ENCODE measurements at regions not wholly inside any gene's neighbourhood (a gene's known extent, or its start where the extent isn't known, plus 50 kb on each side); places are given as distances from the start of the nearest gene placed in this dataset.

- H3K9me3 ChIP-seq: no peaks in the 10 kb centered on the region
- no peak for ATAC-seq
- H3K4me3 ChIP-seq: no peak overlapping the region
- no peaks in the 10 kb centered on the region for H3K27me3 ChIP-seq
- no peak for TF ChIP-seq CTCF (IDR thresholded peaks at IDR 0.05)
- TF ChIP-seq POLR2A (IDR thresholded peaks at IDR 0.05): no peak
- no peaks in the 10 kb centered on the region for H3K4me1 ChIP-seq
- intact Hi-C loops (cut with DNase I): no loop called here
- 63% methylated on average over 2 of the region's 2 CpGs for WGBS (ENCODE audit: insufficient coverage, low coverage, low lambda C conversion rate, missing lambda C conversion rate)
- H3K36me3 ChIP-seq: no peaks in the 10 kb centered on the region
- no peak overlapping the region for H3K27ac ChIP-seq
- no peak for DNase-seq
Measured at GRCh38 chr2:156221703-156222102, 110.8 kb downstream of the NR4A2 start.

GRCh38 chr2:156219491-156220100, 112.9 kb downstream of the NR4A2 start:
- no peak for TF ChIP-seq CTCF (IDR thresholded peaks at IDR 0.05)
- no peak for TF ChIP-seq POLR2A (IDR thresholded peaks at IDR 0.05)
- WGBS (ENCODE audit: insufficient coverage, low coverage, low lambda C conversion rate, missing lambda C conversion rate): 49% methylated on average over 3 of the region's 4 CpGs
- intact Hi-C loops (cut with DNase I): no loop called here

DNA sequence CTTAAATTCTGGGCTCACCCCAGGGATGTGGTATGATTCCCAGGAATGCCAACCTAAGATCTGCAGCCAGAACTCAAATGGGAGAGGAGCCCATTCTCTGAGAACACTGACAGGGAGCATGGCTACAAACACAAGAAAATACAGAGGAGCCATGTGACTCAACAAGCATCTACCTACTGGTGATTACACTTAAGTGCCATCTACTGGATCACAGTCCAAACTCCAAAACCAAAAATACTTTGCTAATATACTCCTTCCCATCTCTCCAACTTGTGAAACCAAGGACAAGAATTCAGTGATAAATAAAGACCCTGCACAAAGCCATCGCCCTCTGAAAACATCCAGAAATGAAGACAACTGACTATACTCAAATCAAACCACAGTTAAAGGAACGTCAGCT, 116.9 kb downstream of the NR4A2 start:
- H3K36me3 ChIP-seq: no peaks in the 10 kb centered on the region
- intact Hi-C loops (cut with DNase I): no loop called here
- no peak for ATAC-seq

More at GRCh38 chr2:156219491-156220100, 112.9 kb downstream of the NR4A2 start:
- ATAC-seq (no peak), DNase-seq (no peak)
- no peaks in the 10 kb centered on the region for H3K27me3 ChIP-seq
- H3K36me3 ChIP-seq: no peaks in the 10 kb centered on the region
- H3K4me1 ChIP-seq: no peaks in the 10 kb centered on the region
- H3K4me3 ChIP-seq: no peak overlapping the region
- H3K9me3 ChIP-seq: no peaks in the 10 kb centered on the region
- no peak overlapping the region for H3K27ac ChIP-seq

DNA sequence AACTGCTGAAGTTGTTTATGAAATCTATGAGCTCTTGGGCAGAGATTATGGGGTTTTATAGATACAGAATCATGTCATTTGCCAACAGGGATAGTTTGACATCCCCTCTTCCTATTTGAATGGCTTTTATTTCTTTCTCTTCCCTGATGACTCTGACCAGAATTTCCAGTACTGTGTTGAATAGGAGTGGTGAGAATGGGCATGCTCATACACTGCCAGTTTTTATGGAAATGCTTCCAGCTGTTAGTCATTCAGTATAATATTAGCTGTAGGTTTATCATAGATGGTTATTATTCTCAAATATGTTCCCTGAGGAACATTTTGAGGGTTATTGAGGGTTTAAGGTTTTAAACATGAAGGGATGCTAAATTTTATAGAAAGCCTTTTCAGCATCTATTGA, 121.2 kb downstream of the NR4A2 start:
- no peak overlapping the region for H3K27ac ChIP-seq
- H3K9me3 ChIP-seq: no peaks in the 10 kb centered on the region
- ATAC-seq: no peak
- no peak overlapping the region for H3K4me3 ChIP-seq
- no peaks in the 10 kb centered on the region for H3K27me3 ChIP-seq
- no peak for DNase-seq
- H3K36me3 ChIP-seq: no peaks in the 10 kb centered on the region
- TF ChIP-seq CTCF (IDR thresholded peaks at IDR 0.05) (no peak), POLR2A (IDR thresholded peaks at IDR 0.05) (no peak)
- intact Hi-C loops (cut with DNase I): no loop called here
- H3K4me1 ChIP-seq: no peaks in the 10 kb centered on the region

More for the DNA sequence above, 116.9 kb downstream of the NR4A2 start:
- H3K4me1 ChIP-seq: no peaks in the 10 kb centered on the region
- DNase-seq: no peak
- TF ChIP-seq POLR2A (IDR thresholded peaks at IDR 0.05) (no peak), CTCF (IDR thresholded peaks at IDR 0.05) (no peak)
- no peak overlapping the region for H3K4me3 ChIP-seq
- H3K9me3 ChIP-seq: no peaks in the 10 kb centered on the region
- 42% methylated on average over 2 of the region's 2 CpGs for WGBS (ENCODE audit: insufficient coverage, low coverage, low lambda C conversion rate, missing lambda C conversion rate)
- no peak overlapping the region for H3K27ac ChIP-seq
- no peaks in the 10 kb centered on the region for H3K27me3 ChIP-seq

DNA sequence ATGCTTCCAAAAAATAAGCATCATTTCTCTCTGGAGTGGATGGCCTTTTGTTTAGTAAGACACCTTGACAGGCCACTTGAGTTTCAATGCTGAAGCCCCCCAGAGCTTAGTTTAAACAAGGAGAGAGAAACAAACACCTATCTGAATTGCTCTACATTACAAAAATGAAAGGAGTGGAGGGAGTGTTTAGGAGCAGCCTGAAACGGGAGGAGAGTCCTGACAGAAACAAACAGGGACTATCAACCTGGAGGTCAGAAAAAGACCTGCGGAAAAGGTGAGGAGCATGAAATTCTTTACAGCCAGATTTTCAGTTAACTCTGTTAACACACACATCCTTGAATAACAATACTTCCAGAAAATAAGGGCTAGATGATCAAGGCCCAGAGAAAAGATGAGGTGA, 126.2 kb downstream of the NR4A2 start:
- H3K36me3 ChIP-seq: no peaks in the 10 kb centered on the region
- no peak overlapping the region for H3K27ac ChIP-seq
- ATAC-seq (no peak), DNase-seq (no peak)
- intact Hi-C loops (cut with DNase I): no loop called here
- TF ChIP-seq CTCF (IDR thresholded peaks at IDR 0.05): no peak
- H3K9me3 ChIP-seq: no peaks in the 10 kb centered on the region
- H3K4me3 ChIP-seq: no peak overlapping the region
- no peaks in the 10 kb centered on the region for H3K4me1 ChIP-seq
- H3K27me3 ChIP-seq: no peaks in the 10 kb centered on the region
- WGBS (ENCODE audit: insufficient coverage, low coverage, low lambda C conversion rate, missing lambda C conversion rate): 38% methylated on average over 2 of the region's 2 CpGs

All from right lobe of liver (tissue), 6 donors.